Heart left ventricle (tissue), 16 donors: ENCODE measurements at regions not wholly inside any gene's neighbourhood (a gene's known extent, or its start where the extent isn't known, plus 50 kb on each side); places are given as distances from the start of the nearest gene placed in this dataset.

Experiments used
- ATAC-seq, 4 donors: fragments of 200-7000 bp; cut with Tn5 transposase; one replicate each; pipeline ENCODE4 v1.9.1; 2020 to 2022; ENCODE audit warnings: moderate library complexity in 4 of 4, mild to moderate bottlenecking in 3 of 4, moderate number of reproducible peaks in 1 of 4
- DNase-seq, 5 donors: peaks; one replicate each; pipeline ENCODE4 v3.0.0-alpha.2; 2020
- H3K27ac ChIP-seq, 12 donors: fragments of 200-600 bp; sonication (generic) in 4 of 12; one replicate each; pipeline versions ENCODE4 v1.5.0 to v1.8.0; 2016 to 2022; ENCODE audit warnings: mild to moderate bottlenecking in 2 of 12
- H3K27me3 ChIP-seq, 9 donors: fragments of 200-600 bp; sonication (generic) in 2 of 9; one replicate each; pipeline versions ENCODE4 v1.5.1 to v1.8.0; 2016 to 2022; ENCODE audit warnings: mild to moderate bottlenecking in 3 of 9
- H3K36me3 ChIP-seq, 9 donors: fragments of 200-600 bp; sonication (generic) in 2 of 9; one replicate each; pipeline versions ENCODE4 v1.5.0 to v1.8.0; 2018 to 2022; ENCODE audit warnings: mild to moderate bottlenecking in 2 of 9
- H3K4me1 ChIP-seq, 12 donors: fragments of 200-600 bp; sonication (generic) in 4 of 12; one replicate each; pipeline versions ENCODE4 v1.5.0 to v1.8.0; 2016 to 2022; ENCODE audit warnings: mild to moderate bottlenecking in 3 of 12
- H3K4me3 ChIP-seq, 12 donors: fragments of 200-600 bp; sonication (generic) in 4 of 12; one replicate each; pipeline versions ENCODE4 v1.5.0 to v1.8.0; 2017 to 2022; ENCODE audit warnings: mild to moderate bottlenecking in 9 of 12, moderate library complexity in 4 of 12
- H3K9me3 ChIP-seq, 12 donors: fragments of 200-600 bp; sonication (generic) in 4 of 12; one replicate each; pipeline versions ENCODE4 v1.5.0 to v1.8.0; 2016 to 2022; ENCODE audit warnings: mild to moderate bottlenecking in 1 of 12
- CTCF ChIP-seq, 12 donors: fragments of 200-600 bp; sonication (generic) in 4 of 12; IDR thresholded peaks; one replicate each; pipeline versions ENCODE4 v1.5.0 to v1.8.0; 2018 to 2022; ENCODE audit warnings: antibody characterized with exemption in 12 of 12, mild to moderate bottlenecking in 5 of 12
- POLR2A ChIP-seq, 2 donors: fragments of 450-650 bp; IDR thresholded peaks; one replicate each; pipeline ENCODE4 v1.6.1; 2017; ENCODE audit warnings: antibody characterized with exemption in 2 of 2, mild to moderate bottlenecking in 2 of 2, moderate library complexity in 2 of 2
- WGBS, 4 donors: extraction: QIAGEN DNeasy Blood & Tissue Kit in 2 of 4; methylation state at CpG; one replicate each; pipeline versions ENCODE4 v1.1.5 to v1.1.7; 2013 to 2018; 5-methylcytosine and 5-hydroxymethylcytosine counted together
- intact Hi-C, 10 donors: fragments of 100-400 bp; cut with DNase I; formaldehyde crosslinking; loops; one replicate each; pipeline versions ENCODE4 v1.11.1 to v1.14.2; 2022
- donor health status: ischemic (EF 13 %, LVEDD 7.1; RV severe dilation, severe dysfunction).
- donor health status: healthy with polysubstance abuse.
- donor health status: DM: no; HTN: yes; CAD: no.
- donor health status: DM: no; HTN: no; CAD: no.
- donor health status: ischemic (EF 25% LVEDD 6.9; RV normal size, moderate dysfunction).
- donor health status: ischemic (EF 25% LVEDD 5.7; RV mildly dilated, moderate dysfunction).
- donor health status: healthy.
- donor health status: DM: yes; HTN: yes; CAD: no.
- donor health status: ischemic (EF 35%, LVEDD 5.7; RV mildly dilated, moderate dysfunction).
- donor health status: nonischemic (EF 11% LVEDD 7.7; RV severe dilation, severe dysfunction).
- donor health status: DM: yes; HTN: yes; CAD: no.
- donor health status: PGD.
- donor health status: ischemic (EF 29% LVEDD 5.4; RV normal size, mild dysfunction).
- donor health status: nonischemic (EF 23%, LVEDD 6.1; RV moderate dilation, normal function).

DNA sequence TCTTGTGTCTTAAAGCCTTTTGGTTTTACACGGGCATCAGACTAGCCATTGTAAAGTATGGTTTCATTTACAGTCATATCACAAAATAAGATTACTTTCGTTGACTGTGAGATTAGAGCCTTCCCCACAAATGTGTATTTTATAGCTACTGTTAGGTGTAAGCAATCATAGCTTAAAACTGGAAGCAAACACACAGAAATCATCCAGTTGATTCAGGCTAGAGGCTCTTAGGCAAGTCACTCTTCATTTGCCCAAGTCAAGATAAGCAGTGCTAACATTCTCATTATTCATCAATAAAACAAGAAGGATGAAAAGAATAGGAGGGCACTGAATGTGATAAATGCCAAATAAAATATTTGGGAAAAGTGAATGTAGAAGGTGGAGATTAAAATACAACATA, 448.7 kb upstream of the FAM241A start:
- WGBS, 4 donors = 47 to 64% (median 60%) methylated on average over 2 of the region's 2 CpGs
- H3K9me3 ChIP-seq = no peaks in the 10 kb centered on the region
- no peak overlapping the region for H3K27ac ChIP-seq
- ATAC-seq (no peak), DNase-seq (no peak)
- intact Hi-C loops = no loop called here
- peaks cover 0 to 12% (median 0%) of the 10 kb centered on the region in 9 donors for H3K27me3 ChIP-seq
- H3K36me3 ChIP-seq = no peaks in the 10 kb centered on the region
- H3K4me3 ChIP-seq = no peak overlapping the region
- TF ChIP-seq POLR2A (IDR thresholded peaks at IDR 0.05) = no peak
- no peak for TF ChIP-seq CTCF (IDR thresholded peaks at IDR 0.05)
- no peaks in the 10 kb centered on the region for H3K4me1 ChIP-seq

DNA sequence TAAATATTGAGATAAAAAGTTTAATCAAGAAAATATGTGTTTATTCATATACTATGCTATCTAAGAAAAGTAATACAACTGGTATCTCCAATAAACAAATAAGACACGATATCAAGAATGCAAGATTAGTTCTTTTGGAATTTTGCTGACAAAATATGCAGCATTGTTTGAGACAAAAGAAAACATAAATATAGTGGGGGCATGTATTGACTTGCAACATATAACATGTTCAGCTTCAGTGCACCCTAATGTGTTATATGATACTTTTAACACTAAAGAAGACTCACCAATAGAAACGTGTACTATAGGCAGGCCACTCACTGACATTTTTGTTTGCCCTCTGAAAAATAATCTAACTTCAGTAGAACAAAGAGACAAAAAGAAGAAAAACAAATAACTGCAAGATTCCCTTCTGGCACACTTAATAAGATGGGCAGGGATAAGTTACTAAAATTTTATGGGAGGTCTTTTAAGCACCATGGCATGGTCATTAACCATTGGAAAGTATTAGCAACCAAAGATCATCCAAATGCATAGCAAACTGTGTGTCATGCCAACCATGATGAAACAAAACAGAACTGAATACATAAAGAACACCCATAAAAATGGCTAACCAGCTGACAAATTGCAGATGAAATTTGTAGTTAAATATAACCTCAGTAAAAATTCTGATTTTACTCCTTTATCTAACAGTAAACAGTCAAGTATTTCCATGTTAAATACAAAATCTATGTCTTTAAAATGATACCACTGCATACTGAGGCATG, 447.9 kb upstream of the FAM241A start:
- intact Hi-C loops = no loop called here
- Histone ChIP-seq H3K9me3 (no peaks in the 10 kb centered on the region), H3K27ac (peak overlapping the region in 1 of 12 donors; percentile 12), H3K4me1 (no peaks in the 10 kb centered on the region), H3K36me3 (no peaks in the 10 kb centered on the region), H3K4me3 (no peak overlapping the region), H3K27me3 (peaks cover 0 to 12% (median 0%) of the 10 kb centered on the region in 9 donors)
- TF ChIP-seq POLR2A (IDR thresholded peaks at IDR 0.05) = no peak
- TF ChIP-seq CTCF (IDR thresholded peaks at IDR 0.05) = no peak
- DNase-seq (no peak), ATAC-seq (no peak)
- WGBS, 4 donors = 61 to 69% (median 63%) methylated on average over 2 of the region's 2 CpGs

GRCh38 chr4:111698361-111698760, 446.9 kb upstream of the FAM241A start:
- intact Hi-C loops = no loop called here
- Histone ChIP-seq H3K4me3 (no peak overlapping the region), H3K27me3 (peaks cover 0 to 8% (median 0%) of the 10 kb centered on the region in 9 donors), H3K36me3 (no peaks in the 10 kb centered on the region), H3K4me1 (no peaks in the 10 kb centered on the region), H3K9me3 (no peaks in the 10 kb centered on the region), H3K27ac (no peak overlapping the region)
- TF ChIP-seq POLR2A (IDR thresholded peaks at IDR 0.05) (no peak), CTCF (IDR thresholded peaks at IDR 0.05) (no peak)
- no peak for DNase-seq
- no peak for ATAC-seq

- Histone ChIP-seq H3K27ac (no peak overlapping the region), H3K4me3 (no peak overlapping the region), H3K36me3 (no peaks in the 10 kb centered on the region), H3K27me3 (peaks cover 0 to 8% (median 0%) of the 10 kb centered on the region in 9 donors), H3K9me3 (no peaks in the 10 kb centered on the region), H3K4me1 (no peaks in the 10 kb centered on the region)
- ATAC-seq (no peak), DNase-seq (no peak)
- TF ChIP-seq POLR2A (IDR thresholded peaks at IDR 0.05) = no peak
- TF ChIP-seq CTCF (IDR thresholded peaks at IDR 0.05) = no peak
- intact Hi-C loops = no loop called here
These were observed 446.1 kb upstream of the FAM241A start for GRCh38 chr4:111699165-111699564.
